ENCODE measurements at regions not wholly inside any gene's neighbourhood (a gene's known extent, or its start where the extent isn't known, plus 50 kb on each side); places are given as distances from the start of the nearest gene placed in this dataset.

DNA sequence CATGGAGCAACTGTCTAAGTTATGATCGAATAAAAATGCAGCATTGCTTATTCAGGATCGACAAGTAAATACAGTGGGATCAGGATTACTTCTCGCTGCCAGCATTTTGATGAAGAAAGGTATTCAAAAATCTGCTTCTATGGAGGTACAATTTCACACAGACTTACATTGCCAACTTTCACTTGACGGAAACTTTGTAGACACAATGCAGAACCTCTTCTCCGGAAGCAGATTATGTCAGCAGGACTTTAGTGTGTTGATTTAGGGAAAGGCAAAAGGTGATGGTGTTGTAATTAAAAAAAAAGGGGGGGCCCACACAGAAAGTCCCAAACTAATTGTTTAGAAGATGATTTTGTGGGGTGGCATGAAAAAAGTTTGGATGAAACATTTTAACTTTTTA, 462.4 kb upstream of the KLF6 start:
- TF ChIP-seq, protein P1, sequence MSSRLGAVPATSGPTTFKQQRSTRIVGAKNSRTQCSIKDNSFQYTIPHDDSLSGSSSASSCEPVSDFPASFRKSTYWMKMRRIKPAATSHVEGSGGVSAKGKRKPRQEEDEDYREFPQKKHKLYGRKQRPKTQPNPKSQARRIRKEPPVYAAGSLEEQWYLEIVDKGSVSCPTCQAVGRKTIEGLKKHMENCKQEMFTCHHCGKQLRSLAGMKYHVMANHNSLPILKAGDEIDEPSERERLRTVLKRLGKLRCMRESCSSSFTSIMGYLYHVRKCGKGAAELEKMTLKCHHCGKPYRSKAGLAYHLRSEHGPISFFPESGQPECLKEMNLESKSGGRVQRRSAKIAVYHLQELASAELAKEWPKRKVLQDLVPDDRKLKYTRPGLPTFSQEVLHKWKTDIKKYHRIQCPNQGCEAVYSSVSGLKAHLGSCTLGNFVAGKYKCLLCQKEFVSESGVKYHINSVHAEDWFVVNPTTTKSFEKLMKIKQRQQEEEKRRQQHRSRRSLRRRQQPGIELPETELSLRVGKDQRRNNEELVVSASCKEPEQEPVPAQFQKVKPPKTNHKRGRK (tag; IDR thresholded peaks at IDR 0.05) = no peak
- TF ChIP-seq, protein P2, sequence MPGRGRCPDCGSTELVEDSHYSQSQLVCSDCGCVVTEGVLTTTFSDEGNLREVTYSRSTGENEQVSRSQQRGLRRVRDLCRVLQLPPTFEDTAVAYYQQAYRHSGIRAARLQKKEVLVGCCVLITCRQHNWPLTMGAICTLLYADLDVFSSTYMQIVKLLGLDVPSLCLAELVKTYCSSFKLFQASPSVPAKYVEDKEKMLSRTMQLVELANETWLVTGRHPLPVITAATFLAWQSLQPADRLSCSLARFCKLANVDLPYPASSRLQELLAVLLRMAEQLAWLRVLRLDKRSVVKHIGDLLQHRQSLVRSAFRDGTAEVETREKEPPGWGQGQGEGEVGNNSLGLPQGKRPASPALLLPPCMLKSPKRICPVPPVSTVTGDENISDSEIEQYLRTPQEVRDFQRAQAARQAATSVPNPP (IDR thresholded peaks at IDR 0.05; ENCODE audit: borderline replicate concordance, insufficient read depth, insufficient read length) = no peak
- TF ChIP-seq KDM4B (IDR thresholded peaks at IDR 0.05; ENCODE audit: borderline replicate concordance in 2 of 2, low read depth in 1 of 2) = no peak
- TF ChIP-seq, protein P3, sequence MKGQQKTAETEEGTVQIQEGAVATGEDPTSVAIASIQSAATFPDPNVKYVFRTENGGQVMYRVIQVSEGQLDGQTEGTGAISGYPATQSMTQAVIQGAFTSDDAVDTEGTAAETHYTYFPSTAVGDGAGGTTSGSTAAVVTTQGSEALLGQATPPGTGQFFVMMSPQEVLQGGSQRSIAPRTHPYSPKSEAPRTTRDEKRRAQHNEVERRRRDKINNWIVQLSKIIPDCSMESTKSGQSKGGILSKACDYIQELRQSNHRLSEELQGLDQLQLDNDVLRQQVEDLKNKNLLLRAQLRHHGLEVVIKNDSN (CRISPR knock-in tag; IDR thresholded peaks at IDR 0.05) = no peak
- no peak for TF ChIP-seq HDGF (IDR thresholded peaks at IDR 0.05)
- TF ChIP-seq, protein P4, sequence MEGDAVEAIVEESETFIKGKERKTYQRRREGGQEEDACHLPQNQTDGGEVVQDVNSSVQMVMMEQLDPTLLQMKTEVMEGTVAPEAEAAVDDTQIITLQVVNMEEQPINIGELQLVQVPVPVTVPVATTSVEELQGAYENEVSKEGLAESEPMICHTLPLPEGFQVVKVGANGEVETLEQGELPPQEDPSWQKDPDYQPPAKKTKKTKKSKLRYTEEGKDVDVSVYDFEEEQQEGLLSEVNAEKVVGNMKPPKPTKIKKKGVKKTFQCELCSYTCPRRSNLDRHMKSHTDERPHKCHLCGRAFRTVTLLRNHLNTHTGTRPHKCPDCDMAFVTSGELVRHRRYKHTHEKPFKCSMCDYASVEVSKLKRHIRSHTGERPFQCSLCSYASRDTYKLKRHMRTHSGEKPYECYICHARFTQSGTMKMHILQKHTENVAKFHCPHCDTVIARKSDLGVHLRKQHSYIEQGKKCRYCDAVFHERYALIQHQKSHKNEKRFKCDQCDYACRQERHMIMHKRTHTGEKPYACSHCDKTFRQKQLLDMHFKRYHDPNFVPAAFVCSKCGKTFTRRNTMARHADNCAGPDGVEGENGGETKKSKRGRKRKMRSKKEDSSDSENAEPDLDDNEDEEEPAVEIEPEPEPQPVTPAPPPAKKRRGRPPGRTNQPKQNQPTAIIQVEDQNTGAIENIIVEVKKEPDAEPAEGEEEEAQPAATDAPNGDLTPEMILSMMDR (IDR thresholded peaks at IDR 0.05 in 2 of 3, conservative IDR thresholded peaks at IDR 0.05 in 1 of 3; ENCODE audit: insufficient read depth in 2 of 3, low read depth in 1 of 3, low read length in 3 of 3) = no peak
- TF ChIP-seq, protein P5, sequence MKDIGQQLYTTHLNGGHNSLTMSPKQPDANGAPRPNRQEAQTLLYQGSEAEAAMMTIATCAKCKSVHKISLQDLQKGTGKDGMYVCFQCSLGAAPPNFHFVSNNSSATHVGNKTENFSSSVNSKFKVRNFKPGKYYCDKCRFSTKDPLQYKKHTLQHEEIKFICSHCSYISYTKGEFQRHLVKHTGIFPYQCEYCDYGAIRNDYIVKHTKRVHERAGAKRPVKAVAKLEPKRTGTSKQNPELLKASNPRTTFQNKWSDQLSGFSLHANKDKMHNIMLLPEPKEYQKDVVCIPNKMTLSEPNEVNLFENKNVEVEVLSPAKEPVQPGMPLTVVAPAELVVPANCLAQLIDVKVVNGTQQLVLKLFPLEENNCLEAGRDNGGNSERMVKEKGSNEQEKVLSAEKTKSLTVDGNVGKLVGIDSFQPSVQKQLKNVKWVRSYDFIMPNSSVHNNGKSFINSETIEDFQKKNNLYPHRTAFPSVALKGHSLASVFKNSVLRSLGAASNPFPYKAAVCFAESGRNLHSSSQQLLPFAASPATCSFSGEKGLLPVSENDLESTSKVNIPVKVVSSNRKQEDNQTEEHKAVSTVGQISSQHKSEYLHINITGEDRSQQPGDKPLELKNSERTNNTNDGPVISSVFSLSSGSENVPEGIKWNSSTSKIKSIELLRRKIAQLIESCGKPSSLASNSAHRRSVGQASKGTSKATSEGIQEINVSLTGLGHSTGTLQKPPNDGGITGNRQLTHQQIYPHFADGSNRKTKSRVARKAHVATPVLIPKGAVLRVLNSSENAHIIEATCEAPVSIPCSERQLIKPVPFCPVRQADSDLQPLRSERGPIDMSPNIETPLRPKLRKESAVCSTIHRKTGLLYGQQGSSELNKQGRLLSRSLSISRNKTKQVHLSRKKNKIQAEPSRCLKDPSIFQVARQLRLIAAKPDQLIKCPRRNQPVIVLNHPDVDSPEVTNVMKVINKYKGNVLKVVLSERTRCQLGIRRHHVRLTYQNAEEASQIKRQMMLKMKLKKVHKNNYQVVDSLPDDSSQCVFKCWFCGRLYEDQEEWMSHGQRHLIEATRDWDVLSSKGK (CRISPR knock-in tag; IDR thresholded peaks at IDR 0.05) = no peak
- no peak for TF ChIP-seq RAD21 (CRISPR knock-in tag; conservative IDR thresholded peaks at IDR 0.05 in 1 of 2, IDR thresholded peaks at IDR 0.05 in 1 of 2)
- TF ChIP-seq, protein P6, sequence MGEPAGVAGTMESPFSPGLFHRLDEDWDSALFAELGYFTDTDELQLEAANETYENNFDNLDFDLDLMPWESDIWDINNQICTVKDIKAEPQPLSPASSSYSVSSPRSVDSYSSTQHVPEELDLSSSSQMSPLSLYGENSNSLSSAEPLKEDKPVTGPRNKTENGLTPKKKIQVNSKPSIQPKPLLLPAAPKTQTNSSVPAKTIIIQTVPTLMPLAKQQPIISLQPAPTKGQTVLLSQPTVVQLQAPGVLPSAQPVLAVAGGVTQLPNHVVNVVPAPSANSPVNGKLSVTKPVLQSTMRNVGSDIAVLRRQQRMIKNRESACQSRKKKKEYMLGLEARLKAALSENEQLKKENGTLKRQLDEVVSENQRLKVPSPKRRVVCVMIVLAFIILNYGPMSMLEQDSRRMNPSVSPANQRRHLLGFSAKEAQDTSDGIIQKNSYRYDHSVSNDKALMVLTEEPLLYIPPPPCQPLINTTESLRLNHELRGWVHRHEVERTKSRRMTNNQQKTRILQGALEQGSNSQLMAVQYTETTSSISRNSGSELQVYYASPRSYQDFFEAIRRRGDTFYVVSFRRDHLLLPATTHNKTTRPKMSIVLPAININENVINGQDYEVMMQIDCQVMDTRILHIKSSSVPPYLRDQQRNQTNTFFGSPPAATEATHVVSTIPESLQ (CRISPR knock-in tag; IDR thresholded peaks at IDR 0.05) = no peak
- no peak for TF ChIP-seq CREM (IDR thresholded peaks at IDR 0.05; ENCODE audit: low read depth)
- no peak for TF ChIP-seq KLF13 (tag; IDR thresholded peaks at IDR 0.05; ENCODE audit: borderline replicate concordance, low read depth)
- TF ChIP-seq SRSF1 (IDR thresholded peaks at IDR 0.05; ENCODE audit: low read depth, low read length) = no peak
- no peak for TF ChIP-seq RB1 (IDR thresholded peaks at IDR 0.05; ENCODE audit: low read depth)

All from K562 (cell line).